ENCODE measurements at regions not wholly inside any gene's neighbourhood (a gene's known extent, or its start where the extent isn't known, plus 50 kb on each side); places are given as distances from the start of the nearest gene placed in this dataset.

GRCh38 chr3:102207151-102207571, 227.7 kb upstream of the ZPLD1 start:
- Histone ChIP-seq H3K36me3 (ENCODE audit: control insufficient read depth in 2 of 2, insufficient read depth in 1 of 2, low read length in 2 of 2) (no peaks in the 10 kb centered on the region), H3K27ac (ENCODE audit: extremely low read depth, low read depth, low read length) (no peak overlapping the region), H3K9me3 (ENCODE audit: control insufficient read depth, insufficient read depth, low read depth, low read length) (no peaks in the 10 kb centered on the region), H3K4me3 (ENCODE audit: low read depth, low read length) (no peak overlapping the region), H3K4me1 (ENCODE audit: control insufficient read depth, insufficient read depth, low read length) (no peaks in the 10 kb centered on the region)
- TF ChIP-seq ZNF785 (tag by site-specific recombination; IDR thresholded peaks at IDR 0.05) (no peak), ZNF341 (tag by site-specific recombination; IDR thresholded peaks at IDR 0.05; ENCODE audit: low read depth) (no peak), ZNF121 (tag by site-specific recombination; IDR thresholded peaks at IDR 0.05) (no peak), GLI2 (tag by site-specific recombination; IDR thresholded peaks at IDR 0.05; ENCODE audit: borderline replicate concordance, low read depth) (no peak), ZNF514 (tag by site-specific recombination; IDR thresholded peaks at IDR 0.05) (no peak), ZNF362 (tag by site-specific recombination; IDR thresholded peaks at IDR 0.05) (no peak), ZNF146 (tag by site-specific recombination; IDR thresholded peaks at IDR 0.05) (no peak), SP7 (tag by site-specific recombination; IDR thresholded peaks at IDR 0.05) (no peak), ZNF621 (tag by site-specific recombination; IDR thresholded peaks at IDR 0.05) (no peak), ZNF202 (tag by site-specific recombination; IDR thresholded peaks at IDR 0.05; ENCODE audit: borderline replicate concordance) (no peak), ZNF639 (tag by site-specific recombination; IDR thresholded peaks at IDR 0.05) (no peak)
- POLR2A ChIA-PET, result no interaction called here
- CTCF ChIA-PET, result interaction anchor here (1.6 kb wide), 1 partner anchor 18 kb away, joined by 4 read pairs; no protein-coding TSS in a partner anchor

- Histone ChIP-seq H3K27ac (ENCODE audit: extremely low read depth, low read depth, low read length) (no peak overlapping the region), H3K36me3 (ENCODE audit: control insufficient read depth in 2 of 2, insufficient read depth in 1 of 2, low read length in 2 of 2) (no peaks in the 10 kb centered on the region), H3K4me1 (ENCODE audit: control insufficient read depth, insufficient read depth, low read length) (no peaks in the 10 kb centered on the region), H3K9me3 (ENCODE audit: control insufficient read depth, insufficient read depth, low read depth, low read length) (no peaks in the 10 kb centered on the region), H3K4me3 (ENCODE audit: low read depth, low read length) (no peak overlapping the region)
- CTCF ChIA-PET, result no interaction called here
- POLR2A ChIA-PET, result no interaction called here
- TF ChIP-seq MYNN (tag by site-specific recombination; IDR thresholded peaks at IDR 0.05; ENCODE audit: borderline replicate concordance) (no peak), GLIS2 (tag by site-specific recombination; IDR thresholded peaks at IDR 0.05) (no peak), ZNF76 (tag by site-specific recombination; IDR thresholded peaks at IDR 0.05; ENCODE audit: borderline replicate concordance, low read depth) (no peak), ZNF621 (tag by site-specific recombination; IDR thresholded peaks at IDR 0.05) (no peak), ZNF626 (tag by site-specific recombination; IDR thresholded peaks at IDR 0.05) (no peak), ZNF2 (tag by site-specific recombination; IDR thresholded peaks at IDR 0.05) (no peak), KLF10 (tag by site-specific recombination; IDR thresholded peaks at IDR 0.05) (no peak), ZFP41 (tag by site-specific recombination; IDR thresholded peaks at IDR 0.05; ENCODE audit: borderline replicate concordance) (no peak), GLIS1 (tag by site-specific recombination; IDR thresholded peaks at IDR 0.05) (no peak), SALL2 (tag by site-specific recombination; IDR thresholded peaks at IDR 0.05; ENCODE audit: borderline replicate concordance) (no peak), REST (tag by site-specific recombination; IDR thresholded peaks at IDR 0.05) (no peak), ZNF624 (tag by site-specific recombination; IDR thresholded peaks at IDR 0.05) (no peak), ZNF26 (tag by site-specific recombination; IDR thresholded peaks at IDR 0.05) (no peak)
Measured at GRCh38 chr3:102215166-102215565, 219.6 kb upstream of the ZPLD1 start.

Data from HEK293 (cell line).